ENCODE measurements at regions not wholly inside any gene's neighbourhood (a gene's known extent, or its start where the extent isn't known, plus 50 kb on each side); places are given as distances from the start of the nearest gene placed in this dataset.

DNA sequence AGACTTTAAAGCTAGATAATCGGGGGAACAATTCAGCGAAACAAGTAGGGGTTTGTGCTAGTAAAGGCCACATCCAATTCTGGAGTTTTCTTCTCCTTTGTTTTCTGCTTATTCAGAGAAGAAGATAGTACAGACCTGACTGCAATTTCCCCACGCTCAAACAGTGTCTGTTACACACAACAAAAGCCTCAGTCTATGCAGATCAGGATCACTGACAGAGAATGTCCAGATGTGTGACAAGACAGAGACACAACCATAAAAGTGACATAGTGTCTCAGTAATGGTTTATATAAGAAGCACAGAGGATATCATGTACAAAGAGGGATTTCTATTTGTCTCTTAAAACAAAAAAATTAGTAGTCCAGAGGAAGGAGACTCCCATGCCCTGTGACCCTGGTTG lies 70.7 kb upstream of the GTF3A start:
- TF ChIP-seq TEAD4 (IDR thresholded peaks at IDR 0.05) (no peak), EGR1 (IDR thresholded peaks at IDR 0.05) (no peak), TCF12 (IDR thresholded peaks at IDR 0.05; ENCODE audit: low read depth) (no peak), CEBPB (IDR thresholded peaks at IDR 0.05) (no peak), EP300 (IDR thresholded peaks at IDR 0.05; ENCODE audit: borderline replicate concordance) (no peak)

All from Ishikawa (cell line).